ENCODE measurements at regions not wholly inside any gene's neighbourhood (a gene's known extent, or its start where the extent isn't known, plus 50 kb on each side); places are given as distances from the start of the nearest gene placed in this dataset.

DNA sequence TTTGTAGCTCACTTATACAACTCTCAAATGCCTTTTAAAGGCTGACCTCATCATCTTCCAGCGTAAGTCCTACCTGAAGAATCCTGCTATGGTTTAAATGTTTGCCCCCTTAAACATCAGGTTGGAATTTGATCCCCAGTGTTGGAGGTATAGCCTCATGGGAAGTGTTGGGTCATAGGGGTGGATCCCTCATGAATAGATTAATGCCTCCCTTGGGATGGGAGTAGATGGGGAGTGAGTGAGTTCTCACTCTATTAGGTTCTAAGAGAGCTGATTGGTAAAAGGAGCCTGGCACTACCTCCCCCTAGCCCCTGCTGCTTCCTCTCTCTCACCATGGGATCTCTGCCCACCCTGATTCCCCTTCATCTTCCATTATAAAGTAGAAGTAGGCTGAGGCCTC is 285.6 kb downstream of the FZD1 start:
- no peaks in the 10 kb centered on the region for H3K36me3 ChIP-seq
- no peak overlapping the region for H3K4me3 ChIP-seq
- intact Hi-C loops (cut with DNase I; ENCODE audit: low total_unique reads), result no loop called here
- TF ChIP-seq POLR2AphosphoS5 (IDR thresholded peaks at IDR 0.05), result no peak
- TF ChIP-seq POLR2A (IDR thresholded peaks at IDR 0.05), result no peak
- no peak for TF ChIP-seq EP300 (IDR thresholded peaks at IDR 0.05)
- TF ChIP-seq, protein P1, sequence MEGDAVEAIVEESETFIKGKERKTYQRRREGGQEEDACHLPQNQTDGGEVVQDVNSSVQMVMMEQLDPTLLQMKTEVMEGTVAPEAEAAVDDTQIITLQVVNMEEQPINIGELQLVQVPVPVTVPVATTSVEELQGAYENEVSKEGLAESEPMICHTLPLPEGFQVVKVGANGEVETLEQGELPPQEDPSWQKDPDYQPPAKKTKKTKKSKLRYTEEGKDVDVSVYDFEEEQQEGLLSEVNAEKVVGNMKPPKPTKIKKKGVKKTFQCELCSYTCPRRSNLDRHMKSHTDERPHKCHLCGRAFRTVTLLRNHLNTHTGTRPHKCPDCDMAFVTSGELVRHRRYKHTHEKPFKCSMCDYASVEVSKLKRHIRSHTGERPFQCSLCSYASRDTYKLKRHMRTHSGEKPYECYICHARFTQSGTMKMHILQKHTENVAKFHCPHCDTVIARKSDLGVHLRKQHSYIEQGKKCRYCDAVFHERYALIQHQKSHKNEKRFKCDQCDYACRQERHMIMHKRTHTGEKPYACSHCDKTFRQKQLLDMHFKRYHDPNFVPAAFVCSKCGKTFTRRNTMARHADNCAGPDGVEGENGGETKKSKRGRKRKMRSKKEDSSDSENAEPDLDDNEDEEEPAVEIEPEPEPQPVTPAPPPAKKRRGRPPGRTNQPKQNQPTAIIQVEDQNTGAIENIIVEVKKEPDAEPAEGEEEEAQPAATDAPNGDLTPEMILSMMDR (IDR thresholded peaks at IDR 0.05), result no peak
- H3K27ac ChIP-seq, result no peak overlapping the region
- H3K27me3 ChIP-seq, result no peaks in the 10 kb centered on the region
- 86 to 92% (median 91%) methylated on average over 1 of the region's 1 CpG for WGBS, 5 donors
- no peaks in the 10 kb centered on the region for H3K9me3 ChIP-seq
- no peak for DNase-seq
- peaks cover 0 to 7% (median 2%) of the 10 kb centered on the region in 4 donors for H3K4me1 ChIP-seq

DNA sequence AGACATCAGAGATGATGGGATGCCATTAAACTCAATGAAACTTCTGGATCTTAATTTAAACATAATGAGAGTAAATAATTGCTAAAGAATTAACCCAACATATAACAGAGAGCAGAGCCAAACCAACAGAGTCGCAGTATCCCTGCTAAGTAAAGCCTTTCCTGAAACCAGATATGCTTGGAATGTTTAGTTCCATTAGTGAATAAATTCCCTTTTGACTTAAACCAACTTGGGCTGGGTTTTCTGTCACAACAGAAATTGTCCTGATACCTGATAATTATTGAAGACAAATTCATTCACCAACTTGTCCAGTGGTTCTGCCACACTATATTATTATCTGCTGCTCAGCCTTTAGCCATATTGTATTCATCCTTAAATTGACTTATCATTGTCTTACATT is 286.7 kb downstream of the FZD1 start:
- DNase-seq, result no peak
- no peaks in the 10 kb centered on the region for H3K9me3 ChIP-seq
- TF ChIP-seq EP300 (IDR thresholded peaks at IDR 0.05) (no peak), POLR2A (IDR thresholded peaks at IDR 0.05) (no peak), POLR2AphosphoS5 (IDR thresholded peaks at IDR 0.05) (no peak)
- TF ChIP-seq, protein P1 (IDR thresholded peaks at IDR 0.05), result no peak
- H3K4me3 ChIP-seq, result no peak overlapping the region
- WGBS, 5 donors, result 27 to 54% (median 35%) methylated on average over 1 of the region's 1 CpG
- peaks cover 0 to 7% (median 2%) of the 10 kb centered on the region in 4 donors for H3K4me1 ChIP-seq
- H3K36me3 ChIP-seq, result no peaks in the 10 kb centered on the region
- intact Hi-C loops (cut with DNase I; ENCODE audit: low total_unique reads), result no loop called here
- no peaks in the 10 kb centered on the region for H3K27me3 ChIP-seq
- no peak overlapping the region for H3K27ac ChIP-seq

DNA sequence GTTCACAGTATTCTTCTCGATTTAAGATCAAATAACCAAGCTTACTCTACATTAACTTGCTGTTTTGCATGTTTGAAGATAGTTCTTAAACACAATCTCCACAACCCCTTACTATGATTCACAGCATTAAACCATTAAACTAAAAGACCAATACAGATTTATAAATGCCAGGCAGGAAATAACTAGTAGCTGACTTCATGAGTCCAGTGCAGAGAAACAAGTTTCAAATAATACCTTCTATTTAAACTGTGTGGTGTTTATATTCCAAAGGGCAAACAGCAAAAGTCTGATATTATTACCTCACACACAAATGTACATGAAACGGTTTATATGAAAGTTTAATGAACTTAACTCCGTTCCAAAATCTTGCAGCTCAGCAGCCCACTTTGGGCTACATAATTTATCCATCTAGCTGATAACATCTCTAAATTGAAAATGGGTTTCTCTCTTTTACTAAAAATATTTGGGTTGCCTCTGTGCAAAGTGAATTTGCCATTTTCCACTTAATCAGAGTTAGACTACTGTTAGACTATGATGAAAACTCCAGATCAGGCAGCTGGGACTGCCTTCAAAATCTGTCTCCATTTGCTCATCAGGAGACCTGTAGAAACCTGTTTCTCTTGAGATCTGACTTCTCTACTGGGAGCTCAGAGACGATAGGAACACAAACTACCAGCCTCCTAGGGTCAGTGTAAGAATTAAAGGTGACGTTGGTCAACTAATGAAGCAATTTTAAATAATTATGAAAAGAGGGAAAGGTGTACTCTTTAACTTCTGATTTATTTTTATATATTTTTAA is 287.3 kb downstream of the FZD1 start:
- intact Hi-C loops (cut with DNase I; ENCODE audit: low total_unique reads), result no loop called here
- Histone ChIP-seq H3K27ac (no peak overlapping the region), H3K9me3 (no peaks in the 10 kb centered on the region), H3K36me3 (no peaks in the 10 kb centered on the region), H3K4me3 (no peak overlapping the region), H3K4me1 (peaks cover 0 to 7% (median 2%) of the 10 kb centered on the region in 4 donors), H3K27me3 (no peaks in the 10 kb centered on the region)
- TF ChIP-seq, protein P1 (IDR thresholded peaks at IDR 0.05), result no peak
- WGBS, 5 donors, result 33 to 50% (median 40%) methylated on average over 5 of the region's 5 CpGs
- no peak for DNase-seq

DNA sequence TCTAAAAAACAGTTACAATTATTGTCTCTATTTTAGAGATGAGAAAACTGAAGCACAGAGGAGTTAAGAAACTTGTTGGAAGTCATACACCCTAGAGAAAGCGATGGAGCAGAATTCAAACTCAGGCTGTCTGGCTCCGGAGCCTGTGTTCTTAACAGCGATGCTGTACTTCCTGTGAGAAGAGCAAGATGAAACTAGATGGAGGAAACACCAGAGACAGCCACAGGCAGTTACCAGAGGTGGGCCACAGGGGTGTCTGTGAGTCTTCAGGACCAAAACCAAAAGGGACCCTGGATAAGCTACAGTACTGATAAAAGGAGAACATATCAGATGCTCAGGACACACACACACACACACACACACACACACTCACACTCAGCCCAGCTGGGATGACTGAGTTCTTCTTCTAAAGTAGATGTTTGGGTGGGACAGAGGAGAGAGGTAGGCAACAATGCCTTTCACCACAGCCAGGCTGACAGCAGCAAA is 289.2 kb downstream of the FZD1 start:
- Histone ChIP-seq H3K27ac (no peak overlapping the region), H3K4me1 (peaks cover 0 to 7% (median 2%) of the 10 kb centered on the region in 4 donors), H3K9me3 (no peaks in the 10 kb centered on the region), H3K36me3 (no peaks in the 10 kb centered on the region), H3K4me3 (no peak overlapping the region), H3K27me3 (no peaks in the 10 kb centered on the region)
- intact Hi-C loops (cut with DNase I; ENCODE audit: low total_unique reads), result no loop called here
- 88 to 97% (median 95%) methylated on average over 3 of the region's 3 CpGs for WGBS, 5 donors
- TF ChIP-seq POLR2AphosphoS5 (IDR thresholded peaks at IDR 0.05), result no peak
- no peak for TF ChIP-seq POLR2A (IDR thresholded peaks at IDR 0.05)
- no peak for TF ChIP-seq EP300 (IDR thresholded peaks at IDR 0.05)
- no peak for DNase-seq

DNA sequence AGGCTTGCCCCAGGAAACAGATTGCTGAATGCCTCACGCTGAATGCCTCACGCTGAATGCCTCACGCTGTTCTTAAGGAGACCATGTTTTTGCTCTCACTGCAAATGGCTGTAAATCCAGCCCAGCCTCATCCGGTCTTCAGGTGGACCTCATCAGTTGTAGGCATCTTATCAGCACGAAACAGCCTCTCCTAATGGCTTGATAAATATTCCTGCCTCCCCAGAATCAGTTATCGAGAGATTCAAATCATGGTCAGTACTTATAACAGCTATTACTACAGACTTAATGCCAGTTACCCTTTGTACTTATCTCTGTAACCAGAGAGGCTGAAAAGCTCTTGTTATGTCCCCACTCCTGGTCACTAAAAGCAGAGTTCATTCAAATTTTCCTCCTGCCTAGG is 290.6 kb downstream of the FZD1 start:
- no peak for TF ChIP-seq EP300 (IDR thresholded peaks at IDR 0.05)
- TF ChIP-seq, protein P1 (IDR thresholded peaks at IDR 0.05), result no peak
- TF ChIP-seq POLR2A (IDR thresholded peaks at IDR 0.05), result no peak
- no peak for TF ChIP-seq POLR2AphosphoS5 (IDR thresholded peaks at IDR 0.05)
- no peak overlapping the region for H3K4me3 ChIP-seq
- H3K27me3 ChIP-seq, result no peaks in the 10 kb centered on the region
- H3K4me1 ChIP-seq, result peaks cover 0 to 7% (median 2%) of the 10 kb centered on the region in 4 donors
- intact Hi-C loops (cut with DNase I; ENCODE audit: low total_unique reads), result no loop called here
- no peaks in the 10 kb centered on the region for H3K36me3 ChIP-seq
- H3K27ac ChIP-seq, result no peak overlapping the region
- no peaks in the 10 kb centered on the region for H3K9me3 ChIP-seq
- 35 to 52% (median 50%) methylated on average over 5 to 6 of the region's 6 CpGs for WGBS, 5 donors
- no peak for DNase-seq

Data from stomach (tissue), 8 donors.